HFF-Myc (cell line): ENCODE measurements at regions not wholly inside any gene's neighbourhood (a gene's known extent, or its start where the extent isn't known, plus 50 kb on each side); places are given as distances from the start of the nearest gene placed in this dataset.

ENCODE experiments used
- DNase-seq: peaks from one replicate; pipeline ENCODE4 v3.0.0-alpha.2; 2011; ENCODE audit warnings: low read depth; ENCODE audit errors: extremely low read depth
- H3K4me3 ChIP-seq: replicated peaks from 2 replicates; pipeline ENCODE4 v1.5.1; 2011; ENCODE audit warnings: low read depth, mild to moderate bottlenecking, control low read depth, low read length
- TF ChIP-seq, protein P1 (sequence below): IDR thresholded peaks from 2 replicates; pipeline ENCODE4 v1.5.1; 2012; ENCODE audit warnings: mild to moderate bottlenecking, low read depth, low read length, control low read depth; ENCODE audit errors: missing control alignments

DNA sequence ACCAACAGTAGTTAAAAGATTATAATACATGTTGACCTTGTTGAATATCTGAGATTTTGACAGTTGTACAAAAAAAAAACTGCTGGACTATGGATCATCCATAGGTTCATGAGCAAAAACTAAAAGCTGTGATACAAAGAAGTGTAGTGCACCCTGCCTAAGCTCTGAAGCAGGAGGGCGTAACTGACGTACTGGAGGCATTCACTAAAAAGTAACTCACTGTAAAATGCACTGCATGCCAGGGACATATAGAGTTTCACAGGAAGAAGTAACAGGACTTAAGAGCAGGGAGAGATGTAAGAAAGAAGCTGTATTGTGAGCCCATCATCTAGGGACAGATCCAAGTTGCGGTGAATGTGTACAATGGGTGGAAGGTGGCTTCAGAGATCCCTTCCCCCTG is 177.9 kb downstream of the IRS2 start:
- no peak for DNase-seq

DNA sequence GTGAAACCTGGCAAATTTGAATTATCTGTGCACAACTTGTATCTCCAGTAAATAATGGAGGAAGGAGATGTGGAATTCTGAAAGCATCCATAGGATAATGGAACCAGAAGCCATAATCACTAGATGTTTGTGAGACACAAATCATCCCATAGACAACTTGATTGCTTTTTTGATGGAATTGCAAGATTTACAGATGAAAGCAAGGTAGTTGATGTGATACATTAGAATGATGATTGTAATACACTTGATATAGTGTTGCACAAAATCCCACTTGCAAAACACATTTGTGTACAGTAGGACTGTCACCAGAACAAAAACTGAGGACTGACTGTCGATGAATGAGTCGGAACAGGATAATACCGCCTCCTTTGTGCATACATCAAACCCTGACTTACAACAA is 178.3 kb downstream of the IRS2 start:
- TF ChIP-seq, protein P1, sequence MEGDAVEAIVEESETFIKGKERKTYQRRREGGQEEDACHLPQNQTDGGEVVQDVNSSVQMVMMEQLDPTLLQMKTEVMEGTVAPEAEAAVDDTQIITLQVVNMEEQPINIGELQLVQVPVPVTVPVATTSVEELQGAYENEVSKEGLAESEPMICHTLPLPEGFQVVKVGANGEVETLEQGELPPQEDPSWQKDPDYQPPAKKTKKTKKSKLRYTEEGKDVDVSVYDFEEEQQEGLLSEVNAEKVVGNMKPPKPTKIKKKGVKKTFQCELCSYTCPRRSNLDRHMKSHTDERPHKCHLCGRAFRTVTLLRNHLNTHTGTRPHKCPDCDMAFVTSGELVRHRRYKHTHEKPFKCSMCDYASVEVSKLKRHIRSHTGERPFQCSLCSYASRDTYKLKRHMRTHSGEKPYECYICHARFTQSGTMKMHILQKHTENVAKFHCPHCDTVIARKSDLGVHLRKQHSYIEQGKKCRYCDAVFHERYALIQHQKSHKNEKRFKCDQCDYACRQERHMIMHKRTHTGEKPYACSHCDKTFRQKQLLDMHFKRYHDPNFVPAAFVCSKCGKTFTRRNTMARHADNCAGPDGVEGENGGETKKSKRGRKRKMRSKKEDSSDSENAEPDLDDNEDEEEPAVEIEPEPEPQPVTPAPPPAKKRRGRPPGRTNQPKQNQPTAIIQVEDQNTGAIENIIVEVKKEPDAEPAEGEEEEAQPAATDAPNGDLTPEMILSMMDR = no peak
- no peak overlapping the region for H3K4me3 ChIP-seq

More for the DNA sequence above, 177.9 kb downstream of the IRS2 start:
- TF ChIP-seq, protein P1 = no peak
- no peak overlapping the region for H3K4me3 ChIP-seq

DNA sequence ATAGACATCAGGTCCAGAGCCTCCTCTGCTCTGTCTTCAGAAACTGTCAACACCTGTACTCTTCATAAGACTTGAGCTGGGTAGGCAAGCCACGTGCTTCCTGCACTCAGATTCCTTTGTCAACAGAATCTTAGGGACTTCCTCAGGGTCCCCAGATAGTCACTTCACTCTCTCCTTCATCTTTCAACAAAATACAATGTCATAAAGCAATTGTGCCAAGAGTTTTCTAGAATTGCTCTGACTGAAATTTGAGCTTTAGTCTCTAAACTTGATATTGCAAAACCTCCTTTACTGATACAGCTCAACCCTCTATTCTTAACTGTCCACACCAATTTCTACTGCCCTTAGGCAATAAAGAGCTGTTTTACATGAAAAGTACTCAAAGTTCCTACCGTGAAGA is 179.9 kb downstream of the IRS2 start:
- TF ChIP-seq, protein P1 = no peak
- H3K4me3 ChIP-seq = no peak overlapping the region
- no peak for DNase-seq

More for the DNA sequence above, 178.3 kb downstream of the IRS2 start:
- DNase-seq = no peak

DNA sequence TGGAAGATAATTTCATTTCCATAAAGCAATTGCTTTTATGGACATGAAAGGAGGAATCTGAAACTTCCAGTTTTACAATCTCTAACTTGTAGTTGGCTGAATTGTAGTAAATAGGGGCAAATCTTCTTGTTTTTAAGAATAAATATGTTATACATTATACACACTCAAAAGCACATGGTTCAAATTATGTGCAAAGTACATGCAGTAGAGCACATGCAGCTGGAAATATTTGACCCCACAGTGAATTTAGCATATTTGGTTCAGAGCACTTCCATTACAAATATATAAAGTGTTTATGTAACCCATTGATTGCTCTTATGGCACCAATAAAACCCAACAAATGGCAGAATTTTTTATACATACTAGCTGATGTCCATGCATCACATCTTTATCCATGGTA is 180.5 kb downstream of the IRS2 start:
- peak; percentile 50 for DNase-seq
- TF ChIP-seq, protein P1 = no peak
- H3K4me3 ChIP-seq = no peak overlapping the region

DNA sequence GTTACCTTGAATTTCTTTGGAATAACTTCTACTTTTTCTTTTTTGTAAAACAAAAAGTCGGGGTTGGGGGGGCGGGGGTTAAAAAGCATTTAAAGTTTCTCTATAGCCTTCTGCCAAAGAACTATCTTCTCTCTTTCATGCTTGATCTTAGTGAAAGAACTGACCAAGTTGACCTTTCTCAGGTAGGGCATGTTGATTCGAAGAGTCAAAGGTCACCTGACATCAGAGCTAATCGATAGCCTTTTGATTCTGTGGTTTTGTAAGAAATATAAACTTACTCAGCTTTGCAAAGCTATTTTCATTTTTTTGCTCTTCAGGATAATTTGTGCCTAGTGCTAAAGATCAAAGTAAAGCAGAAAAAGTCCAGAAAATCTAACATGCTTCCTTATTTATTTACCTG is 181.5 kb downstream of the IRS2 start:
- TF ChIP-seq, protein P1 = no peak
- no peak for DNase-seq
- no peak overlapping the region for H3K4me3 ChIP-seq

DNA sequence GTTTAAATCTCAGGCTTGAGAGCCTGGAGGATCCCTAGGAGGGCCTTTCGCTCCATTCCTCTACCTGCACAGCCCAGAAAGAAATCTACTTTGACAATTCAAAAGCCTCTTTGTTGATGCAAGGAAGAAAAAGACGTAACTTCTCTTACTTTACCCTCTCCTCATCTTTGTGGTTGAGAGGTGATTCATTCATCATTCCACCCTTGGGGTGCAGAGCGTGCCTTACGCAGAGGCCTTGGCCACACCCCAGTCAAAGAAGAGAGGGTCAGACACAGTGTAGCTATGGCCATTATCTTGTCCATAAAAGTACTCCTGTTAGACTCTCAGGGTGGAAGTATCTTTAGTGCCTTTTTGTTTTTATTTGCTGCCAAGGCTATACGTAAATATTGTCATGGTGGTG is 184.0 kb downstream of the IRS2 start:
- TF ChIP-seq, protein P1 = no peak
- H3K4me3 ChIP-seq = no peak overlapping the region
- DNase-seq = no peak
